Central memory CD8-positive, alpha-beta T cell (primary cell): ENCODE measurements at regions not wholly inside any gene's neighbourhood (a gene's known extent, or its start where the extent isn't known, plus 50 kb on each side); places are given as distances from the start of the nearest gene placed in this dataset.

Experiments
- ATAC-seq: fragments of 150-1000 bp; cut with Tn5 transposase; replicated peaks from 2 replicates; pipeline ENCODE4 v1.10.0; 2022; ENCODE audit warnings: mild to moderate bottlenecking, moderate FRiP score, moderate number of reproducible peaks; ENCODE audit not compliant: poor library complexity, severe bottlenecking; ENCODE audit errors: extremely low read depth
- DNase-seq, 2 donors: peaks; one replicate each; pipeline ENCODE4 v3.0.0; 2021; ENCODE audit warnings: low spot score in 2 of 2
- H3K27ac Mint-ChIP-seq: one replicate; pipeline ENCODE4 v1.8.0; 2022; ENCODE audit warnings: low read depth, mild to moderate bottlenecking, moderate library complexity, mixed read lengths
- H3K27me3 Mint-ChIP-seq: one replicate; pipeline ENCODE4 v1.8.0; 2022; ENCODE audit warnings: mixed read lengths
- H3K36me3 Mint-ChIP-seq: one replicate; pipeline ENCODE4 v1.8.0; 2022; ENCODE audit warnings: mild to moderate bottlenecking, moderate library complexity, mixed read lengths; ENCODE audit not compliant: insufficient read depth
- H3K4me1 Mint-ChIP-seq: one replicate; pipeline ENCODE4 v1.8.0; 2022; ENCODE audit warnings: mixed read lengths
- H3K4me3 Mint-ChIP-seq: one replicate; pipeline ENCODE4 v1.8.0; 2022; ENCODE audit warnings: mild to moderate bottlenecking, moderate library complexity, mixed read lengths
- H3K9me3 Mint-ChIP-seq: one replicate; pipeline ENCODE4 v1.8.0; 2022; ENCODE audit warnings: mixed read lengths

DNA sequence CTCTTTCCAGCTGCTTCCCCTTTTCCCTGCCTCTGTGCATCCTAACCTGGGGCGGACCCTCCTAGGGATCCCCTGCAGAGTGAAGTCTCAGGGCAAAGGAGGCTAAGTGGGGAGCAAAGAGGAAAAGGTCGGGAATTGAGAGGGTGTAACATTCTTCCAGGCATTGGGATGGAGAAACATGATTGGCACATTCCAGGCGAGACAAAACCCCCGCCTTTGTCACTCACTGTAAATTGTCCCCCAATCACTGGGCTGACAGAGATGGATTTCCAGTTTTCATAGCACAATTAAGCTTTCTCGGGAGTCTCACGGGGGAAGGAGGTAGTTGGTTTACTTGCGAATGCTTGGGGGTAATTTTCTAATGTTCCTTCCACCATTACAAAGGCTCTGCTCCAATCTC is 74.9 kb downstream of the MIAT start:
- ATAC-seq (no peak), DNase-seq (no peak)
- Mint-ChIP-seq H3K27me3 (no peaks in the 10 kb centered on the region), H3K4me1 (peaks cover 23% of the 10 kb centered on the region), H3K27ac (no peak overlapping the region), H3K9me3 (no peaks in the 10 kb centered on the region), H3K4me3 (no peak overlapping the region), H3K36me3 (peaks cover 17% of the 10 kb centered on the region)

DNA sequence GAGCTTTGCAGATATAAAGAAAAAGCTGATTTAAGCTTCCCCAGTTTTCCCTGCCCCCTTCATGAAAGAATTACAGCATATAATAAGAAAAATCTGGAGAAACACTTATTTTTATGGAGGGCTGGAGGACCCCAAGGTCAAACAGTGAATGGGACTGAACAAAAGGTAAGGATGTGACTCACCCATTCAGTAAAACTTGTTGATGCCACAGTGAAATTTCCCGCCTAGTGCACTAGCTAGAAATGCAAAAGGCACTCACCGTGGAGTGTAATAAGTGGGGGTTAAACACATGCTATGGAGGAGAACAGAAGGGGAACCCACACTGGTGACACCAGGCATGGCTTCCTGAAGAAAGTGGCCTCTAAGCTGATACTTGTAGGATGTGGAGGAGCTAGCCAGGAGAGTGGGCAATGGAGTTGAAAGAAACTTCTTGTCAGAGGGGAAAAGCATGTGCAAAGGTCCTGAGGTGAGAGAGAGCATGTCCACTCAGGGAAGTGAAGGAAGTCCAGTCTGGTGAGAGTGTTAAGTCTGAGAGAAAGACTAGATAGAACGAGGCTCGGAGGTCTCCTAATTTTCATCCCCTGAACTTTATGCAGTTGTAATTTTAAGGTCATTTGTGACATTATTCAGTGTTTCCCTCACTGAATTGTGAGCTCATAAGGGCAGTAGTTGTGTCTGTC is 77.1 kb downstream of the MIAT start:
- no peak overlapping the region for H3K27ac Mint-ChIP-seq
- ATAC-seq (no peak), DNase-seq (no peak)
- H3K9me3 Mint-ChIP-seq = no peaks in the 10 kb centered on the region
- H3K36me3 Mint-ChIP-seq = peaks cover 21% of the 10 kb centered on the region
- no peak overlapping the region for H3K4me3 Mint-ChIP-seq
- H3K27me3 Mint-ChIP-seq = no peaks in the 10 kb centered on the region
- peaks cover 21% of the 10 kb centered on the region for H3K4me1 Mint-ChIP-seq

DNA sequence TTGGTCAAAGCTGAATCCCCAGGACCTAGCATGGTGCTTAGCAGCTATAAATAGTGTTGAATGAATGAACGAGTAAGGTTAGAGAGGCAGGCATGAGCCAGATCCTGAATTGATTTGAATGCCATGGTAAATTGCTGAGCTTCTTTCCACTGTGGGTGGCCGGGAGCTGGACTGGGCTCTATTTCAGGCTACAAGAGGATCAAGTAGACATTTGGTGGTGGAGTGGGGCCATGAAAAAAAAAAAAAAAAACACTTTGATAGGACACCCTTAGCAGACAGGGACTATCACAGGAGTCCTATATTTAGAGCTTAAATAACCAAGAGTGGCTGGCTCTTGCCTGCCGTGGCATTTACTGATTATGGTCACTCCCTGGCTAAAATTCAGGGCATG is 77.6 kb downstream of the MIAT start:
- no peak for DNase-seq
- H3K4me3 Mint-ChIP-seq = no peak overlapping the region
- peaks cover 21% of the 10 kb centered on the region for H3K36me3 Mint-ChIP-seq
- H3K9me3 Mint-ChIP-seq = no peaks in the 10 kb centered on the region
- H3K4me1 Mint-ChIP-seq = peaks cover 23% of the 10 kb centered on the region
- no peak for ATAC-seq
- no peak overlapping the region for H3K27ac Mint-ChIP-seq
- no peaks in the 10 kb centered on the region for H3K27me3 Mint-ChIP-seq

DNA sequence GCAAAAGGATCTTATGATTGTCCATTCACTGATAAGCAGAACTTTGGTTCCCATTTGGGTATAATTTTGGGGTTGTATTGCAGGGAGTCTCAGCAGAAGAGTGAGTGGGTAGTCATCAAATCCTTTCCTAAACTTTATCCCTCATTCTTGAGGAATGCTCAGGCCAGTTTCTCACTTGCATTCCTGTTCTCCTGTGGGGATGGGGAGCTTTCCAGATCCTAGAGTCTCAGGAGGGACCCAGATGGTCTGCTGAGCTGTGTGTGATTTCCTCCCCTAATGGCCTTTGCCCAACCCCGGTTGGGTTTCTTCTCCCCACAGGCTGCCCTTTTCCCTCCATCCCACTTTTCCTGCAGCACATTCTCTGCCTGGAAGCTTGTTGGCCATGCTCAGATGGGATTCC is 79.9 kb downstream of the MIAT start:
- Mint-ChIP-seq H3K4me1 (peaks cover 26% of the 10 kb centered on the region), H3K4me3 (no peak overlapping the region), H3K9me3 (no peaks in the 10 kb centered on the region), H3K36me3 (peaks cover 22% of the 10 kb centered on the region), H3K27me3 (no peaks in the 10 kb centered on the region), H3K27ac (peak overlapping the region; percentile 8)
- DNase-seq (no peak), ATAC-seq (no peak)

DNA sequence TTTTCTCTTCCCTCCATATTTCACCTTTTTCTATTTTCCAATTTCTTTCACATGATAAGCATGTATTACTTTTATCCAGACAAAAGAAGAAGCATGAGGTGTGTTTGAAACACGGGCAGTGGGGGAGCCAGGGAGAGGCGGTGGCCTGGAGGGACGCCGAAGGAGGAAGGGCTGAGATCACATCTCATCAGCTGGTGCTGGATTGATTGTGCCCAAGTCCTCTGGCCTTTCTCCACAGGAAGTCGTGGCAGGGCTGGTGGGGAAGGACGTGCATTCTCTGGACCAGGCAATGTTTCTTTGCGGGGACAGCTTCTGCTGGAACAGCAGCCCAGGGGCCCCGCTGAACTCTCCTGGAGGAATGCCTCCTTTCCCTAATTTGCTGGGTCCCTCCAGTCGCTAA is 82.9 kb downstream of the MIAT start:
- no peak overlapping the region for H3K4me3 Mint-ChIP-seq

DNA sequence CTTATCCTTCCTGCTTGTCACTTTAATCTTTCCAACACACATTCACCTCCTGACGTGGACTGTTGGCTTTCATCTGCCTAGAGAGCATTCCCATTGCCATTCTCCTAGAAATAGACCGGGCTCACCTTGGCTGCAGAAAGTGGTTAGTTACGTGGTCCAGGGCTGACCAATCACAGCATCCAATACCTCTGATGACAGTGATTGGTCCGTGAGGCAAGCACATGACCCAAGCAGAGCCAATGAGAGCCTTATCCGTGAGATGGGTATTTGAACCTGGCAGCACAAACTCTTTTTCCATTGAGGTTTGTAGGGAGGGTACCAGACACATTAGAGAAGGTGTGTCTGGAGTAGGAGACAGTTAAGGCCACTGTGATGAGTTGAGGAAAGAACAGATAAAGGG is 85.8 kb downstream of the MIAT start:
- H3K27me3 Mint-ChIP-seq = no peaks in the 10 kb centered on the region
- H3K36me3 Mint-ChIP-seq = peaks cover 13% of the 10 kb centered on the region
- H3K27ac Mint-ChIP-seq = no peak overlapping the region
- DNase-seq = no peak
- no peak overlapping the region for H3K4me3 Mint-ChIP-seq
- peaks cover 24% of the 10 kb centered on the region for H3K4me1 Mint-ChIP-seq
- no peaks in the 10 kb centered on the region for H3K9me3 Mint-ChIP-seq
- no peak for ATAC-seq

More for the DNA sequence above, 82.9 kb downstream of the MIAT start:
- Mint-ChIP-seq H3K27me3 (no peaks in the 10 kb centered on the region), H3K27ac (no peak overlapping the region), H3K36me3 (peaks cover 19% of the 10 kb centered on the region), H3K9me3 (no peaks in the 10 kb centered on the region), H3K4me1 (peaks cover 26% of the 10 kb centered on the region)
- DNase-seq = no peak
- ATAC-seq = no peak

DNA sequence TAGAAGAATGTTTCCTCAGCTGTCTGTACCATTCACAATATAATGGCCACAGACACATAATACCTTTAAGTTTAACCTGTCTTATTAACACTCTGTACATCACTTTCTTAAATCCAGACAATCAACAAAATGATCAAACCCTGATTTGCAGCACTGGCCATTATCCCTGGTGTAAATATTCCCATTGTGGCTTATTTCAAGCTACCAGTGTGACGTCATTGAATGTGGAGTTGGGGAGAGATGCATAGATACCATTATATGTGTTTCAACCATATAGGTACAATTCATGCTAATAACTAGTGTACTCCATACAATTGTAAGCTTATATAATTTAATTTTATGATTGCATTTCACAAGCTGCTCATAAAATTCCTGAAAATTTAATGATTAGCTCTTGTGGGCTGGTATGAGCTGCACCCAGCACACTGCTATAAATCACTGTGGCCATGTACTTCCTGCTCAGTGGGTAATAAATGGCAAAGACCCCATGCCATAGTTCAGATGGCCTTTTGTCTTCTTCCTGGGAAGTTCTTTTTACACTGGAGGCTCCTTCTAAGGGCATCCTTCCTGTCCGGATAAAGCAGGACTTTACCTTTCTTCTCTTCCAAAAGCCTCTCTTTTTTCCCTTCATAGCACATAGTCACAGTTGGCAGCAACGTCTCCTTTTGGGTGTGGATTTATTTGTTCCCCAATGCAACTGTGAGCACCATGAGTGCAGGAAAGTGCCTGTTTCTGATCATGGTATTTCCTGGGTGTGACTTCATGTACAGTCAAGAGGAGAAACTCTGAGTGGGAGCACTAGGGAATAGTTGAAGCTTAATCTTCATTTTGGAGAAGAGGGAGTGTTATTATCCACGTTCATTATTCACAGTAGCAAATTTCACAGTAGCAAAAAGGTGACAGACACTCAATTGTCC is 87.8 kb downstream of the MIAT start:
- H3K4me1 Mint-ChIP-seq = peaks cover 17% of the 10 kb centered on the region
- ATAC-seq = no peak
- peaks cover 12% of the 10 kb centered on the region for H3K36me3 Mint-ChIP-seq
- no peaks in the 10 kb centered on the region for H3K27me3 Mint-ChIP-seq
- H3K9me3 Mint-ChIP-seq = no peaks in the 10 kb centered on the region
- no peak overlapping the region for H3K4me3 Mint-ChIP-seq
- no peak overlapping the region for H3K27ac Mint-ChIP-seq
- DNase-seq = no peak

DNA sequence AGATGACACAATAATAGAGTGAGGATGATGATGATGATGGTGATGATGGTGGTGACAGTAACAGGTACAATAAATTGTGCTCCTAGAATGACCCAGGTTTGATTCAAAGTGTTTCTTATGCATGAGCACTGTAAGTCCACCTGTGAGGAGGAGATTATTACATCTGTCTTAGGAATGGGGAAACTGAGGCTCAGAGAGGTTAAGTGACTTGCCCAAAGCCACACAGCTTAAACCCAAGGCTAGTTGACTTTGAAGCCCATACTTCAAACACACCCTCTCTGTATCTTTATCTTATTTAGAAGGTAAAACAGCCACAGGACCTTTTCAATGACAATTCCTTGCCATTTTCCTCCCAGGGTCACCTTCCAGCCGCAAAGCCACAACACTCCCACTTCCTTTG is 88.9 kb downstream of the MIAT start:
- Mint-ChIP-seq H3K4me1 (peaks cover 22% of the 10 kb centered on the region), H3K4me3 (no peak overlapping the region), H3K9me3 (no peaks in the 10 kb centered on the region), H3K27ac (no peak overlapping the region), H3K36me3 (peaks cover 9% of the 10 kb centered on the region), H3K27me3 (no peaks in the 10 kb centered on the region)
- no peak for ATAC-seq
- no peak for DNase-seq

DNA sequence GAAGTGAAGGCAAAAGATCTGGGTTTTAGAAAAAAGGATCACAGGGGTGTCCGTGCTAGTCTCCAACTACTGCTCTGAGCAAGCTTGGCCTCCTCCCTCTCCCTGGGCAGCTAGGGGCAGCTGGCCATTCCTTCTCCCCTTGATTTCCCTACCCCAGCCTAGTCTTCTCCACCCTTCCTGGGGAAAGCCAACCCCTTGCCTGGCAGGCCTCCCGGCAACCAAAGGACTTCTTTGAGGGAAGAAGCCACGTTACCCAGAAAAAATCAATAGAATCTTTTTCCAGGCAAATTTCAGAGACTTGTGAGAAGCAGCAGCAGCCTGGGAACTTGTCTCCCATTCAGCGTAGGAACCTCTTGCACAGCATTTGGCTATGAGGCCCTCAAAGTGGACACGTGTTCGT is 91.5 kb downstream of the MIAT start:
- Mint-ChIP-seq H3K27ac (no peak overlapping the region), H3K4me1 (peaks cover 19% of the 10 kb centered on the region), H3K4me3 (no peak overlapping the region), H3K9me3 (no peaks in the 10 kb centered on the region), H3K36me3 (peaks cover 3% of the 10 kb centered on the region), H3K27me3 (no peaks in the 10 kb centered on the region)
- ATAC-seq = no peak
- no peak for DNase-seq

DNA sequence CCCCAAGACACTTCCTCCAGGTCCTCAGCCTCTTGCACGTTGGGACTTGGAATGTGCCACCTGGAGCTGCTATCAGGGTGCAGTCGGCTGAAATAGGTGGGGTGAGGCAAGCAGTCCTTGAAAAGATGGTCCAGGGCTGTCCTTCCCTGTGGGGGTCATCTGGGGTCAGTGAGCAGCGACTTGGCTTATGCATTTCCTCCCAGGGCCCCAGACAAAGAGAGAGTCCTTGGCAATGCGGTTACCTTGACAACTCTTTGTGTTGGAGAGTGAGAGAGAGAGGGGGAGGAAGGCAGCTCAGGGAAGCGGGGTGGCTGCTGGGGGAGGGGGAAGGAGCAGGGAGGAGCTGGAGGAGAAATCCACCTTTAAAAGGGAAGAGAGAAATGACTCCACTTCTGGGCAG is 93.8 kb downstream of the MIAT start:
- Mint-ChIP-seq H3K4me1 (peaks cover 19% of the 10 kb centered on the region), H3K9me3 (no peaks in the 10 kb centered on the region), H3K27ac (no peak overlapping the region), H3K36me3 (peaks cover 2% of the 10 kb centered on the region), H3K27me3 (no peaks in the 10 kb centered on the region), H3K4me3 (no peak overlapping the region)
- DNase-seq (no peak), ATAC-seq (no peak)

DNA sequence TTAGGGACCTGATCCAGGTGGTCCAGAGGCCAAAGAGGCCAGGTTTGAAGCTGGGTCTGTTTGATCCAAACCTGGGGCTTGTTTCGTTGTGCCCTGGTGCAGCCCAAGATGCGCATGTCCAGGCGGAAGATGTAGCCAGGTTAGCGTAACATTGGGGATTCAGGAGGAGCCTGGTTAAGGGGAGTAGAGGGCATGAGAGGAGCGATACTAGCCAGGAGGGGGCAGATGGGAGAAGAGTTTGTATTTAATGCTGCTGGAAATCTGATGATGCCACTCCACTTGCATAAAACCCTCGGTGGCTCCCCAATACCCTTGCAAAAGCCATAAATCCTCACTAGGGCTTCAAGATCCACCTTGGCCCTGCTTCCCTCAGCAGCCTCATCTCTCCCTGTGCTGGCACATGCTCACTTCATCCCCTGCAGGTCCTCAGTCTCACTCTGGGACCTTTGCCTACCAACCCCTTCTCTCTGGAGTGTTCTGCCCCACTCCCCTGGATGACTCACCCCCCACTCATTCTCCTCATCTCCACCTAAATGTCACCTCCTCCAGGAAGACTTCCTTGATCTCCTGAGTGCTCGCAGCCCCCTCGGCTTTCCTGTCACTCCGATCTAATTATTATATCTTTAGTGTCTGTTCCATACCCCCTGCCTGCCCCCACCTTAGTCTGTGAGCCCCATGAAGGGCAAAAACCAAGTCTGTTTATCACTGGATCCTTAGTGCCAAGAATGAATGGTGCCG is 95.9 kb downstream of the MIAT start:
- no peak overlapping the region for H3K4me3 Mint-ChIP-seq
- no peak overlapping the region for H3K27ac Mint-ChIP-seq
- DNase-seq = no peak
- ATAC-seq = no peak
- H3K4me1 Mint-ChIP-seq = peaks cover 13% of the 10 kb centered on the region
- no peaks in the 10 kb centered on the region for H3K9me3 Mint-ChIP-seq
- H3K36me3 Mint-ChIP-seq = peaks cover 2% of the 10 kb centered on the region
- H3K27me3 Mint-ChIP-seq = no peaks in the 10 kb centered on the region

DNA sequence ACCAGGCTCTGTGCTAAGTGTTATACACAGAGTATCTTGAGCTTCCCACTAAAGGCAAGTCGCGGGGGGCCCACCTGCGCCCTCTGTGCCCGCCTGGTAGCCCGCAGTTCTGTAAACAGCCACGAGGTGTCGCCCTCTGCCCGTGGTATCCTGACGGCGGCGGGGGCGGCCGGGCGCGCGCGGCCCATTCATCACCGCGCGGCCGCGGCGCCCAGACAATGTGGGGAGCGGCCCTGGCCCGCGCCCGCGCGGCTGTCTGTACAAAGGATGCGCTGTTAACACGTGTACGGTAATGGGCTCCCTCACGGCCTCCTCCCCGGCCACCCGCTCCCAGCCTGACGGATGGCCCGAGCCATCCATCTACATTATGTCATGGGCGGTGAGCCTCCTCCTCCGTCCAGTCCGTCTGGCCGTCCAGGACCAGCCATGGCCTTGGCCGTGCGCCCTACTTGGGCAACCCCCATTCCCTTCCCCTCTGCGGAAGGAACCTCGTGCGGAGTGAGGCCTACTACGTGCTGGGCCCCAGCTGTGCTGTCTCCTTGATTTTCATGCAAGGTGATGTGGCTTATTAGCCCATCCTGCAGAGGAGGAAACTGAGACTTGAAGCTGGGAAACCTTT is 99.4 kb downstream of the MIAT start:
- Mint-ChIP-seq H3K9me3 (no peaks in the 10 kb centered on the region), H3K4me3 (no peak overlapping the region), H3K4me1 (peaks cover 17% of the 10 kb centered on the region), H3K27ac (no peak overlapping the region), H3K27me3 (no peaks in the 10 kb centered on the region), H3K36me3 (peaks cover 1% of the 10 kb centered on the region)
- DNase-seq (peak; percentile 17 to 45), ATAC-seq (peak; percentile 28)
